Trophoblast cell (in vitro differentiated cells and primary cell): ENCODE measurements at regions not wholly inside any gene's neighbourhood (a gene's known extent, or its start where the extent isn't known, plus 50 kb on each side); places are given as distances from the start of the nearest gene placed in this dataset.

Experiments used
- DNase-seq, 2 donors: peaks; one replicate each; pipeline ENCODE4 v3.0.0-alpha.2; 2016
- H2AFZ ChIP-seq: 2 replicates; pipeline ENCODE4 v1.6.1; 2013; ENCODE audit warnings: low read length, moderate library complexity, mild to moderate bottlenecking; ENCODE audit not compliant: insufficient read depth, poor library complexity
- H2AK5ac ChIP-seq: 2 replicates; pipeline ENCODE4 v1.6.1; 2013; ENCODE audit warnings: mild to moderate bottlenecking, low read length
- H2BK120ac ChIP-seq: 2 replicates; pipeline ENCODE4 v1.6.1; 2013; ENCODE audit warnings: low read length, mild to moderate bottlenecking, moderate library complexity; ENCODE audit not compliant: insufficient read depth, poor library complexity
- H2BK12ac ChIP-seq: 2 replicates; pipeline ENCODE4 v1.6.1; 2013; ENCODE audit warnings: mild to moderate bottlenecking, low read length, moderate library complexity
- H2BK5ac ChIP-seq: 2 replicates; pipeline ENCODE4 v1.6.1; 2013; ENCODE audit warnings: low read length, low read depth, moderate library complexity, mild to moderate bottlenecking; ENCODE audit not compliant: poor library complexity
- H3K14ac ChIP-seq: 2 replicates; pipeline ENCODE4 v1.6.1; 2013; ENCODE audit warnings: mild to moderate bottlenecking, low read length
- H3K18ac ChIP-seq: 2 replicates; pipeline ENCODE4 v1.6.1; 2013; ENCODE audit warnings: mild to moderate bottlenecking, low read length
- H3K23ac ChIP-seq: 2 replicates; pipeline ENCODE4 v1.6.1; 2013; ENCODE audit warnings: low read length
- H3K27ac ChIP-seq: 2 replicates; pipeline ENCODE4 v1.5.1; 2013; ENCODE audit warnings: low read depth, mild to moderate bottlenecking, inconsistent platforms, low read length, moderate library complexity
- H3K27me3 ChIP-seq: 2 replicates; pipeline ENCODE4 v1.6.1; 2013; ENCODE audit warnings: inconsistent platforms, mild to moderate bottlenecking, low read length, moderate library complexity; ENCODE audit not compliant: insufficient read depth
- H3K36me3 ChIP-seq, 2 experiments: 1 replicate in 1 of 2; 2 replicates in 1 of 2; pipeline ENCODE4 v1.6.1; 2013; ENCODE audit warnings: low read length in 2 of 2, mild to moderate bottlenecking in 2 of 2, moderate library complexity in 1 of 2; ENCODE audit not compliant: insufficient read depth in 2 of 2, control insufficient read depth in 1 of 2
- H3K4ac ChIP-seq: 2 replicates; pipeline ENCODE4 v1.6.1; 2013; ENCODE audit warnings: low read depth, mild to moderate bottlenecking, low read length, moderate library complexity
- H3K4me1 ChIP-seq, 2 experiments: 1 replicate in 1 of 2; 2 replicates in 1 of 2; pipeline ENCODE4 v1.6.1; 2013; ENCODE audit warnings: low read length in 2 of 2, mild to moderate bottlenecking in 2 of 2, moderate library complexity in 1 of 2; ENCODE audit not compliant: insufficient read depth in 2 of 2, control insufficient read depth in 1 of 2
- H3K4me2 ChIP-seq: 2 replicates; pipeline ENCODE4 v1.6.1; 2013; ENCODE audit warnings: inconsistent platforms, mild to moderate bottlenecking, low read length, moderate library complexity
- H3K4me3 ChIP-seq: 2 replicates; pipeline ENCODE4 v1.5.1; 2013; ENCODE audit warnings: mild to moderate bottlenecking, low read depth, low read length, inconsistent platforms
- H3K79me1 ChIP-seq: one replicate; pipeline ENCODE4 v1.6.1; 2013; ENCODE audit warnings: low read length
- H3K79me2 ChIP-seq: 2 replicates; pipeline ENCODE4 v1.6.1; 2013; ENCODE audit warnings: low read length, mild to moderate bottlenecking; ENCODE audit not compliant: control insufficient read depth, insufficient read depth, poor library complexity
- H3K9ac ChIP-seq: 2 replicates; pipeline ENCODE4 v1.6.1; 2013; ENCODE audit warnings: mild to moderate bottlenecking, low read length
- H3K9me3 ChIP-seq: 2 replicates; pipeline ENCODE4 v1.6.1; 2013; ENCODE audit warnings: low read depth, mild to moderate bottlenecking, control low read depth, inconsistent platforms, low read length; ENCODE audit not compliant: insufficient read depth
- H4K12ac ChIP-seq: 2 replicates; pipeline ENCODE4 v1.6.1; 2013; ENCODE audit warnings: low read depth, mild to moderate bottlenecking, low read length, moderate library complexity
- H4K8ac ChIP-seq: 2 replicates; pipeline ENCODE4 v1.6.1; 2013; ENCODE audit warnings: low read depth, mild to moderate bottlenecking, low read length, moderate library complexity
- H4K91ac ChIP-seq: one replicate; pipeline ENCODE4 v1.6.1; 2013; ENCODE audit warnings: low read depth, mild to moderate bottlenecking, low read length, moderate library complexity
- WGBS: extraction: QIAGEN DNeasy Blood & Tissue Kit; methylation state at CpG from one replicate; pipeline ENCODE4 v1.1.7; 2013; ENCODE audit warnings: missing lambda C conversion rate; ENCODE audit not compliant: insufficient read length, insufficient coverage; ENCODE audit errors: extremely low coverage; 5-methylcytosine and 5-hydroxymethylcytosine counted together

- H4K8ac ChIP-seq: no peak overlapping the region
- no peak overlapping the region for H3K27ac ChIP-seq
- no CpG with 5 or more reads among the region's 5 CpGs for WGBS
- H3K23ac ChIP-seq: no peak overlapping the region
- no peak overlapping the region for H3K18ac ChIP-seq
- H3K9ac ChIP-seq: no peak overlapping the region
- H2BK120ac ChIP-seq: no peak overlapping the region
- H3K79me2 ChIP-seq: no peaks in the 10 kb centered on the region
- H2BK12ac ChIP-seq: no peak overlapping the region
- no peak overlapping the region for H2AK5ac ChIP-seq
- no peaks in the 10 kb centered on the region for H3K9me3 ChIP-seq
- H3K4ac ChIP-seq: no peak overlapping the region
- H2BK5ac ChIP-seq: no peak overlapping the region
- no peak overlapping the region for H3K14ac ChIP-seq
- no peak overlapping the region for H4K91ac ChIP-seq
- H4K12ac ChIP-seq: no peak overlapping the region
- no peak overlapping the region for H3K4me3 ChIP-seq
- H3K79me1 ChIP-seq: no peaks in the 10 kb centered on the region
- no peaks in the 10 kb centered on the region for H3K4me1 ChIP-seq
- H2AFZ ChIP-seq: no peak overlapping the region
- DNase-seq: no peak
- H3K4me2 ChIP-seq: no peak overlapping the region
- H3K36me3 ChIP-seq: no peaks in the 10 kb centered on the region
- no peaks in the 10 kb centered on the region for H3K27me3 ChIP-seq
These were observed 80.1 kb upstream of the SMIM21 start for GRCh38 chr18:75507636-75508035.

GRCh38 chr18:75506913-75507312, 79.4 kb upstream of the SMIM21 start:
- Histone ChIP-seq H3K4me2 (no peak overlapping the region), H3K79me1 (no peaks in the 10 kb centered on the region), H2BK12ac (no peak overlapping the region), H3K14ac (no peak overlapping the region), H2BK5ac (no peak overlapping the region), H3K4me1 (no peaks in the 10 kb centered on the region), H3K18ac (no peak overlapping the region), H4K8ac (no peak overlapping the region), H3K23ac (no peak overlapping the region), H3K79me2 (no peaks in the 10 kb centered on the region), H2AFZ (no peak overlapping the region), H3K9me3 (no peaks in the 10 kb centered on the region), H2BK120ac (no peak overlapping the region), H4K12ac (no peak overlapping the region), H3K4ac (no peak overlapping the region), H3K36me3 (no peaks in the 10 kb centered on the region), H3K27ac (no peak overlapping the region), H4K91ac (no peak overlapping the region), H3K27me3 (no peaks in the 10 kb centered on the region), H2AK5ac (no peak overlapping the region), H3K4me3 (no peak overlapping the region), H3K9ac (no peak overlapping the region)
- DNase-seq: no peak
- WGBS: no CpG with 5 or more reads among the region's 7 CpGs

GRCh38 chr18:75504469-75504868, 77.0 kb upstream of the SMIM21 start:
- no peaks in the 10 kb centered on the region for H3K27me3 ChIP-seq
- H3K18ac ChIP-seq: no peak overlapping the region
- no peak overlapping the region for H4K12ac ChIP-seq
- no peak overlapping the region for H2BK5ac ChIP-seq
- no peaks in the 10 kb centered on the region for H3K79me1 ChIP-seq
- no peaks in the 10 kb centered on the region for H3K79me2 ChIP-seq
- no peak overlapping the region for H3K14ac ChIP-seq
- H3K4me1 ChIP-seq: no peaks in the 10 kb centered on the region
- no peak overlapping the region for H3K9ac ChIP-seq
- H3K4me2 ChIP-seq: no peak overlapping the region
- no peak overlapping the region for H4K8ac ChIP-seq
- no peak overlapping the region for H3K4me3 ChIP-seq
- H2AK5ac ChIP-seq: no peak overlapping the region
- no peaks in the 10 kb centered on the region for H3K36me3 ChIP-seq
- no peak overlapping the region for H3K4ac ChIP-seq
- no peaks in the 10 kb centered on the region for H3K9me3 ChIP-seq
- H2BK120ac ChIP-seq: no peak overlapping the region
- H3K27ac ChIP-seq: no peak overlapping the region
- DNase-seq: no peak
- H3K23ac ChIP-seq: peak overlapping the region; percentile 40
- WGBS: no CpG with 5 or more reads among the region's 7 CpGs
- no peak overlapping the region for H2AFZ ChIP-seq
- H4K91ac ChIP-seq: no peak overlapping the region
- no peak overlapping the region for H2BK12ac ChIP-seq

- no peak overlapping the region for H3K23ac ChIP-seq
- no peak overlapping the region for H3K4me2 ChIP-seq
- no CpG with 5 or more reads among the region's 2 CpGs for WGBS
- no peak overlapping the region for H3K18ac ChIP-seq
- H3K79me1 ChIP-seq: no peaks in the 10 kb centered on the region
- no peaks in the 10 kb centered on the region for H3K36me3 ChIP-seq
- no peak overlapping the region for H4K8ac ChIP-seq
- H3K79me2 ChIP-seq: no peaks in the 10 kb centered on the region
- no peak overlapping the region for H2BK5ac ChIP-seq
- H3K9ac ChIP-seq: no peak overlapping the region
- no peak overlapping the region for H3K4me3 ChIP-seq
- no peaks in the 10 kb centered on the region for H3K4me1 ChIP-seq
- H2BK12ac ChIP-seq: no peak overlapping the region
- no peaks in the 10 kb centered on the region for H3K27me3 ChIP-seq
- no peak overlapping the region for H2AFZ ChIP-seq
- H3K4ac ChIP-seq: no peak overlapping the region
- H2AK5ac ChIP-seq: no peak overlapping the region
- no peak overlapping the region for H3K14ac ChIP-seq
- no peak overlapping the region for H3K27ac ChIP-seq
- DNase-seq: no peak
- no peak overlapping the region for H4K91ac ChIP-seq
- no peak overlapping the region for H2BK120ac ChIP-seq
- H3K9me3 ChIP-seq: no peaks in the 10 kb centered on the region
- no peak overlapping the region for H4K12ac ChIP-seq
These were observed 76.1 kb upstream of the SMIM21 start for GRCh38 chr18:75503615-75504014.
